Upper lobe of left lung (tissue), 4 donors: ENCODE measurements at regions not wholly inside any gene's neighbourhood (a gene's known extent, or its start where the extent isn't known, plus 50 kb on each side); places are given as distances from the start of the nearest gene placed in this dataset.

Experiments used
- EP300 ChIP-seq, 4 donors: sonication (generic); formaldehyde crosslinking; IDR thresholded peaks; one replicate each; pipeline ENCODE4 v1.5.1; 2017; ENCODE audit warnings: antibody characterized with exemption in 4 of 4, control low read depth in 2 of 4
- POLR2A ChIP-seq, 4 donors: fragments of 450-650 bp; IDR thresholded peaks; one replicate each; pipeline ENCODE4 v1.5.1; 2016 to 2017; ENCODE audit warnings: antibody characterized with exemption in 4 of 4, mild to moderate bottlenecking in 2 of 4
- POLR2AphosphoS5 ChIP-seq, 2 donors: sonication (generic); formaldehyde crosslinking; IDR thresholded peaks; one replicate each; pipeline ENCODE4 v1.5.1; 2017; ENCODE audit warnings: antibody characterized with exemption in 2 of 2
- TF ChIP-seq, protein P1 (sequence below), 6 experiments: fragments of 450-650 bp in 4 of 6; fragments of 200-600 bp in 2 of 6; sonication (generic) in 2 of 6; IDR thresholded peaks; one replicate each; pipeline ENCODE4 v1.5.1; 2016 to 2019; ENCODE audit warnings: antibody characterized with exemption in 6 of 6

DNA sequence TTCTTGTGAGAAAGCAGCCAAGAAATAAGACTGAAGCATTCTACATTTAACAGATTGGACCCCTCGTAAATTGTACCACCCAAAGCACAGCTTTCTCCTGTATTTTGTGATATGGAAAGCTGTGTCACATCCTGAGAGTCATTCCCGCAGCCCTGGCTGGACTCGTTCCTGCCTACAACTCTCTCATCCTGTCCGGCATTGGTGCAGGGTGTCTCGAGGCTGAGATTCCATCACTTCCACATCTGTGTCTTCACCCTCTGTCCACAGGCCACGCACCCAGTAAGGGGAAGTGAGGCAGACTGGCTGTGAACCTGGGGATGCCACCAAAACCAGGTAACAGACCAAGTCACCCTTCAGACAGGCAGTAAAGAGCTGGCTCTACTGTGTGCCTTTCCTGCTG lies 146.2 kb upstream of the KLF6 start:
- TF ChIP-seq POLR2A (IDR thresholded peaks at IDR 0.05) = no peak
- TF ChIP-seq, protein P1, sequence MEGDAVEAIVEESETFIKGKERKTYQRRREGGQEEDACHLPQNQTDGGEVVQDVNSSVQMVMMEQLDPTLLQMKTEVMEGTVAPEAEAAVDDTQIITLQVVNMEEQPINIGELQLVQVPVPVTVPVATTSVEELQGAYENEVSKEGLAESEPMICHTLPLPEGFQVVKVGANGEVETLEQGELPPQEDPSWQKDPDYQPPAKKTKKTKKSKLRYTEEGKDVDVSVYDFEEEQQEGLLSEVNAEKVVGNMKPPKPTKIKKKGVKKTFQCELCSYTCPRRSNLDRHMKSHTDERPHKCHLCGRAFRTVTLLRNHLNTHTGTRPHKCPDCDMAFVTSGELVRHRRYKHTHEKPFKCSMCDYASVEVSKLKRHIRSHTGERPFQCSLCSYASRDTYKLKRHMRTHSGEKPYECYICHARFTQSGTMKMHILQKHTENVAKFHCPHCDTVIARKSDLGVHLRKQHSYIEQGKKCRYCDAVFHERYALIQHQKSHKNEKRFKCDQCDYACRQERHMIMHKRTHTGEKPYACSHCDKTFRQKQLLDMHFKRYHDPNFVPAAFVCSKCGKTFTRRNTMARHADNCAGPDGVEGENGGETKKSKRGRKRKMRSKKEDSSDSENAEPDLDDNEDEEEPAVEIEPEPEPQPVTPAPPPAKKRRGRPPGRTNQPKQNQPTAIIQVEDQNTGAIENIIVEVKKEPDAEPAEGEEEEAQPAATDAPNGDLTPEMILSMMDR (IDR thresholded peaks at IDR 0.05) = no peak
- no peak for TF ChIP-seq POLR2AphosphoS5 (IDR thresholded peaks at IDR 0.05)
- TF ChIP-seq EP300 (IDR thresholded peaks at IDR 0.05) = no peak
